ENCODE measurements at regions not wholly inside any gene's neighbourhood (a gene's known extent, or its start where the extent isn't known, plus 50 kb on each side); places are given as distances from the start of the nearest gene placed in this dataset.

GRCh38 chr22:49184736-49185135, 642.9 kb downstream of the BRD1 start:
- Histone ChIP-seq H3K4me1 (no peaks in the 10 kb centered on the region), H3K27me3 (no peaks in the 10 kb centered on the region), H3K36me3 (no peaks in the 10 kb centered on the region), H3K4me3 (no peak overlapping the region), H3K9me3 (no peaks in the 10 kb centered on the region), H3K27ac (no peak overlapping the region)
- no peak for DNase-seq (ENCODE audit: low spot score)
- no peak for TF ChIP-seq CTCF (IDR thresholded peaks at IDR 0.05)

- DNase-seq (ENCODE audit: low spot score) = no peak
- Histone ChIP-seq H3K4me1 (no peaks in the 10 kb centered on the region), H3K4me3 (no peak overlapping the region), H3K27me3 (no peaks in the 10 kb centered on the region), H3K9me3 (no peaks in the 10 kb centered on the region), H3K27ac (no peak overlapping the region), H3K36me3 (no peaks in the 10 kb centered on the region)
- TF ChIP-seq CTCF (IDR thresholded peaks at IDR 0.05) = no peak
Measured at GRCh38 chr22:49183826-49184216, 643.9 kb downstream of the BRD1 start.

- H3K36me3 ChIP-seq = no peaks in the 10 kb centered on the region
- H3K27ac ChIP-seq = no peak overlapping the region
- DNase-seq (ENCODE audit: low spot score) = no peak
- H3K4me3 ChIP-seq = no peak overlapping the region
- no peak for TF ChIP-seq CTCF (IDR thresholded peaks at IDR 0.05)
- H3K4me1 ChIP-seq = no peaks in the 10 kb centered on the region
- H3K9me3 ChIP-seq = no peaks in the 10 kb centered on the region
- H3K27me3 ChIP-seq = no peaks in the 10 kb centered on the region
Measured at GRCh38 chr22:49183208-49183825, 644.4 kb downstream of the BRD1 start.

GRCh38 chr22:49182416-49182815, 645.3 kb downstream of the BRD1 start:
- H3K36me3 ChIP-seq = no peaks in the 10 kb centered on the region
- H3K27ac ChIP-seq = no peak overlapping the region
- no peak for TF ChIP-seq CTCF (IDR thresholded peaks at IDR 0.05)
- no peaks in the 10 kb centered on the region for H3K27me3 ChIP-seq
- no peaks in the 10 kb centered on the region for H3K9me3 ChIP-seq
- no peaks in the 10 kb centered on the region for H3K4me1 ChIP-seq
- H3K4me3 ChIP-seq = no peak overlapping the region
- no peak for DNase-seq (ENCODE audit: low spot score)

GRCh38 chr22:49181942-49182341, 645.7 kb downstream of the BRD1 start:
- Histone ChIP-seq H3K27me3 (no peaks in the 10 kb centered on the region), H3K4me3 (no peak overlapping the region), H3K9me3 (no peaks in the 10 kb centered on the region), H3K27ac (no peak overlapping the region), H3K36me3 (no peaks in the 10 kb centered on the region), H3K4me1 (no peaks in the 10 kb centered on the region)
- no peak for TF ChIP-seq CTCF (IDR thresholded peaks at IDR 0.05)
- no peak for DNase-seq (ENCODE audit: low spot score)

- Histone ChIP-seq H3K4me1 (no peaks in the 10 kb centered on the region), H3K27me3 (no peaks in the 10 kb centered on the region)
- no peak for TF ChIP-seq CTCF (IDR thresholded peaks at IDR 0.05)
Measured at GRCh38 chr22:49181431-49181830, 646.2 kb downstream of the BRD1 start.

More at GRCh38 chr22:49181431-49181830, 646.2 kb downstream of the BRD1 start:
- H3K4me3 ChIP-seq = no peak overlapping the region
- H3K36me3 ChIP-seq = no peaks in the 10 kb centered on the region
- no peaks in the 10 kb centered on the region for H3K9me3 ChIP-seq
- no peak for DNase-seq (ENCODE audit: low spot score)
- no peak overlapping the region for H3K27ac ChIP-seq

Measured in right atrium auricular region (tissue), 2 donors.